Activated CD8-positive, alpha-beta memory T cell treated with anti-CD3 and anti-CD28 coated beads, Interleukin-2, amount 50 U/mL, for 48 hours (primary cell): ENCODE measurements at regions not wholly inside any gene's neighbourhood (a gene's known extent, or its start where the extent isn't known, plus 50 kb on each side); places are given as distances from the start of the nearest gene placed in this dataset.

Source experiments
- DNase-seq: peaks from one replicate; pipeline ENCODE4 v3.0.0-alpha.2; 2020

DNA sequence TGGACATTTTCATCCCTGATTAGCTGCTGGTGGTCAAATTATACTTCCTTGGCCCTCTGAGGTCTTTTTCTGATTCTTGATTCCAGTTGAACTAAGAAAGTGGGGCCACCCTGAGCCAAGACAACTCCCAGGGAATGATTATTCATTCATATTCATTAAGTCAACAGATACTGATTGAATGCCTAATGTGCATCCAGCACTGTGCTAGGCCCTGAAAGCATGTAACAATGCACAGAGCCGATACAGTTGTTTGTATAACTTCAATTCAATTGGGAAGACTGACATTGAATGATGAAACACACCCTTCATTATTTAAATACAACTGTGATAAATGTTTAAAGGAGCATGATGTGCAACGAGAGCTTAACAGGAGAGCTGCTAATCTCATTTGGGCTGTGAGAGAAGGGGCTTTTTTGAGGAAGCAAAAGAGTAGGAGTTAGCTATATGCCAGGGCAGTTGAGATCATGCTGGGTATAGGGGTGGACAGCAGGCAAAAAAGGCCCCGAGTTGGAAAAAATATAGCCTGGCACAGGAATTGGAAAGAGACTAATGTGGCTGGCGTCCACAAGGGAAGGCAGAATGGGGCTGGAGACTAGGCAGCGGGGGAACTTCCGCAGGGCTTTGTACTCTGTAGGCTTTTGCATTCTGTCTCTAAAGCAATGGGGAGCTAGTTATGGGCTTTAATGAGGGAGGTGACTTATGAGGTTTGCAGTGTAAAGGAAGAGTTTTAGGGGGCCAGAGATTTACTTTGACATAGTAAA, 57.2 kb upstream of the ACVR1 start:
- no peak for DNase-seq

DNA sequence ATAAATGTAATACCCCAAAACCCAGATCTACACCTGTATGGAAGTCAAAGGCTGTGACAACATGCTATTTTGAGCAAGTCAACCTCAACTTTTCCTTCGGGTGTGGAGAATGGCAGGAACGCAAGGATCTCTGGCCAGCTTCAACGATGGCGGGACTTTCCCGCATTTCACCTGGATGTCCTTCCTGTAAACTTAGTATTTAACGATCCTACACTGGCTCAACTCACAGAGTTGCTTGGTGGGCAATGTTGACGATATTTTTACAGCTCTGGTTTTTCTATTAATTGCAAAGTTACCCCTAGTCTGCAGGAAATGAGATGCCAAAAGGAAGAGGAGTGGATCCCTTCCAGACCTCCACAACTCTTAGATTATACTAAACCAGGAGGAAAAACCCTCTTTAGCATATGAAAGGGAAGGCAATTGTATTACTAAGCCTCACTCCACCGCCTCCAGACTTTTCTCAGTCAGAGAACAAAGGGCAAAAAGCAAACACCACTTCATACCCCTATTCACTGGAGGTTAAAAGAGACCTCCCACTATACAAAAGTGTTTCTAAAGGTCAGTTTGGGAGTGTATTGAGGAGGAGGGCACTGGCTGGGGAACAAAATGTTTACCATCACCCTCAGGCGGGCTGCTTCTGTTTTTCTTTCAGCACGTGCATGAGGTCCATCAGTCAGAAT, 56.5 kb upstream of the ACVR1 start:
- no peak for DNase-seq

GRCh38 chr2:157931542-157931941, 55.4 kb upstream of the ACVR1 start:
- no peak for DNase-seq

GRCh38 chr2:157930728-157931127, 54.6 kb upstream of the ACVR1 start:
- no peak for DNase-seq

GRCh38 chr2:157929871-157930667, 53.9 kb upstream of the ACVR1 start:
- no peak for DNase-seq

- no peak for DNase-seq
These were observed 52.2 kb upstream of the ACVR1 start for GRCh38 chr2:157928372-157928771.

DNA sequence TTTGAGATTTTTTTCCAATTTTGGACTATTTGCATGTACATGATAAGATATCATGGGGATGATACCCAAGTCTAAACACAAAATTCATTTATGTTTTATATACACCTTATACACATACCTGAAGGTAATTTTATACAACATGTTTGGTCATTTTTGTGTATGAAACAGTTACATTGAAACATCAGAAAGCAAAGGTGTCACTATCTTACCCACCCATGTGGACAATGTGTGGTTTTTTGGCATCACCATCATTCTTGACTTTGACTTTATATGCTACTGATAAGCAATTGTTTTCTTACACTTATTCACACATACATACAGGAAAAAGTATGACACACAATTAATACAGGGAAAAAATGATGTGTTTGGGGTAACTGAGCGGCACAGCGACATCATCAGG, 51.0 kb upstream of the ACVR1 start:
- DNase-seq = no peak
